Tibial nerve (tissue), 4 donors: ENCODE measurements at regions not wholly inside any gene's neighbourhood (a gene's known extent, or its start where the extent isn't known, plus 50 kb on each side); places are given as distances from the start of the nearest gene placed in this dataset.

Experiments
- EP300 ChIP-seq, 2 donors: sonication (generic); formaldehyde crosslinking; IDR thresholded peaks; one replicate each; pipeline ENCODE4 v1.6.1; 2017; ENCODE audit warnings: antibody characterized with exemption in 2 of 2, mild to moderate bottlenecking in 1 of 2
- POLR2A ChIP-seq, 2 donors: fragments of 450-650 bp; IDR thresholded peaks; one replicate each; pipeline ENCODE4 v1.6.1; 2017; ENCODE audit warnings: antibody characterized with exemption in 2 of 2, mild to moderate bottlenecking in 2 of 2, moderate library complexity in 2 of 2
- TF ChIP-seq, protein P1 (sequence below), 5 experiments: fragments of 200-600 bp in 3 of 5; fragments of 450-650 bp in 2 of 5; sonication (generic) in 3 of 5; IDR thresholded peaks; one replicate each; pipeline ENCODE4 v1.5.1; 2016 to 2019; ENCODE audit warnings: antibody characterized with exemption in 5 of 5, mild to moderate bottlenecking in 3 of 5, moderate library complexity in 2 of 5

- TF ChIP-seq, protein P1, sequence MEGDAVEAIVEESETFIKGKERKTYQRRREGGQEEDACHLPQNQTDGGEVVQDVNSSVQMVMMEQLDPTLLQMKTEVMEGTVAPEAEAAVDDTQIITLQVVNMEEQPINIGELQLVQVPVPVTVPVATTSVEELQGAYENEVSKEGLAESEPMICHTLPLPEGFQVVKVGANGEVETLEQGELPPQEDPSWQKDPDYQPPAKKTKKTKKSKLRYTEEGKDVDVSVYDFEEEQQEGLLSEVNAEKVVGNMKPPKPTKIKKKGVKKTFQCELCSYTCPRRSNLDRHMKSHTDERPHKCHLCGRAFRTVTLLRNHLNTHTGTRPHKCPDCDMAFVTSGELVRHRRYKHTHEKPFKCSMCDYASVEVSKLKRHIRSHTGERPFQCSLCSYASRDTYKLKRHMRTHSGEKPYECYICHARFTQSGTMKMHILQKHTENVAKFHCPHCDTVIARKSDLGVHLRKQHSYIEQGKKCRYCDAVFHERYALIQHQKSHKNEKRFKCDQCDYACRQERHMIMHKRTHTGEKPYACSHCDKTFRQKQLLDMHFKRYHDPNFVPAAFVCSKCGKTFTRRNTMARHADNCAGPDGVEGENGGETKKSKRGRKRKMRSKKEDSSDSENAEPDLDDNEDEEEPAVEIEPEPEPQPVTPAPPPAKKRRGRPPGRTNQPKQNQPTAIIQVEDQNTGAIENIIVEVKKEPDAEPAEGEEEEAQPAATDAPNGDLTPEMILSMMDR (IDR thresholded peaks at IDR 0.05) = no peak
- TF ChIP-seq POLR2A (IDR thresholded peaks at IDR 0.05) (no peak), EP300 (IDR thresholded peaks at IDR 0.05) (no peak)
These were observed 97.0 kb upstream of the SMARCA2 start for GRCh38 chr9:1918108-1918507.
